HepG2 (cell line): ENCODE measurements at regions not wholly inside any gene's neighbourhood (a gene's known extent, or its start where the extent isn't known, plus 50 kb on each side); places are given as distances from the start of the nearest gene placed in this dataset.

Experiments used
- ATAC-seq: fragments of 200-7000 bp; cut with Tn5 transposase; 3 replicates; pipeline ENCODE4 v1.9.1; 2020; ENCODE audit warnings: mild to moderate bottlenecking, moderate library complexity
- BruUV-seq: library from RNA; stranded (reverse); fragments of 400-500 nt; replicated peaks from 2 replicates; lab custom pipeline; 2021; lab: Mats Ljungman, UMichigan
- CTCF ChIA-PET: fragments of 300-600 bp; formaldehyde crosslinking; extraction: SDS; loops from one replicate; lab custom pipeline; 2021; ENCODE audit warnings: low total read pairs, inconsistent platforms, low intra/inter-chr PET ratio; lab: Yijun Ruan, JAX
- POLR2A ChIA-PET: fragments of 350-600 bp; sonication (Branson Sonifier 250); formaldehyde crosslinking; loops from one replicate; lab custom pipeline; 2020; ENCODE audit warnings: antibody characterized with exemption, inconsistent platforms; lab: Yijun Ruan, JAX
- DNase-seq: peaks from one replicate; pipeline ENCODE4 v3.0.0-alpha.2; 2015; ENCODE audit warnings: low spot score
- FAIRE-seq: peaks from 3 replicates; lab custom pipeline; 2011; peaks lifted over from hg19 to GRCh38; lab: Jason Lieb, UNC
- H2AFZ ChIP-seq: one replicate; pipeline ENCODE4 v1.6.1; 2011; ENCODE audit warnings: low read length, inconsistent platforms
- H3K27ac ChIP-seq: fragments of 300-600 bp; 3 replicates; pipeline ENCODE4 v1.8.0; 2011; ENCODE audit warnings: mixed run types, mild to moderate bottlenecking, mixed read lengths, low read length, inconsistent platforms; ENCODE audit not compliant: insufficient read depth; ENCODE audit errors: extremely low read length
- H3K27me3 ChIP-seq, 2 experiments: fragments of 200-600 bp in 1 of 2; 2 replicates in 1 of 2; 3 replicates in 1 of 2; pipeline versions ENCODE4 v1.6.0 to v1.8.0; 2011; ENCODE audit warnings: low read length in 2 of 2, mild to moderate bottlenecking in 2 of 2, moderate library complexity in 2 of 2, inconsistent platforms in 1 of 2; ENCODE audit not compliant: insufficient read depth in 2 of 2, control insufficient read depth in 1 of 2
- H3K36me3 ChIP-seq, 2 experiments: fragments of 200-600 bp in 1 of 2; replicated peaks in 1 of 2; 2 replicates in 1 of 2; 3 replicates in 1 of 2; pipeline versions ENCODE4 v1.5.1 to v1.8.0; 2011; ENCODE audit warnings: low read length in 2 of 2, inconsistent platforms in 1 of 2; ENCODE audit not compliant: insufficient read depth in 2 of 2, control insufficient read depth in 1 of 2
- H3K4me1 ChIP-seq: 2 replicates; pipeline ENCODE4 v1.5.1; 2012; ENCODE audit warnings: low read length, inconsistent platforms; ENCODE audit not compliant: insufficient read depth
- H3K4me2 ChIP-seq: 2 replicates; pipeline ENCODE4 v1.6.0; 2011; ENCODE audit warnings: low read depth, low read length, inconsistent platforms
- H3K4me3 ChIP-seq, 3 experiments: fragments of 200-600 bp in 1 of 3; sonication (generic), shearing (Covaris generic) in 1 of 3; replicated peaks in 1 of 3; 2 replicates each; pipeline ENCODE4 v1.5.1; 2011 to 2016; ENCODE audit warnings: low read length in 3 of 3, inconsistent platforms in 2 of 3, low read depth in 2 of 3, mild to moderate bottlenecking in 2 of 3, control low read depth in 1 of 3, mixed read lengths in 1 of 3; ENCODE audit not compliant: insufficient read depth in 1 of 3
- H3K79me2 ChIP-seq: one replicate; pipeline ENCODE4 v1.6.1; 2011; ENCODE audit warnings: low read length, inconsistent platforms; ENCODE audit not compliant: insufficient read depth
- H3K9ac ChIP-seq: 2 replicates; pipeline ENCODE4 v1.6.0; 2011; ENCODE audit warnings: mild to moderate bottlenecking, low read depth, low read length, inconsistent platforms; ENCODE audit not compliant: insufficient read depth
- H3K9me3 ChIP-seq: 2 replicates; pipeline ENCODE4 v1.5.1; 2012; ENCODE audit warnings: mild to moderate bottlenecking, low read length
- H4K20me1 ChIP-seq: 2 replicates; pipeline ENCODE4 v1.6.0; 2011; ENCODE audit warnings: inconsistent platforms, mild to moderate bottlenecking, low read length, moderate library complexity; ENCODE audit not compliant: insufficient read depth
- ASH2L ChIP-seq: fragments of 300-600, 200-600 bp; sonication (generic); IDR thresholded peaks from 2 replicates; pipeline ENCODE4 v1.7.0; 2017; ENCODE audit warnings: low read depth, mild to moderate bottlenecking, moderate library complexity, mixed read lengths, low read length; ENCODE audit not compliant: insufficient read length
- ATF7 ChIP-seq, 2 experiments: fragments of 450-650 bp in 1 of 2; sonication (generic) in 1 of 2; formaldehyde crosslinking in 1 of 2; IDR thresholded peaks; 2 replicates each; pipeline versions ENCODE4 v1.4.0 to v1.6.1; 2016 to 2020; ENCODE audit warnings: antibody characterized with exemption in 1 of 2, mild to moderate bottlenecking in 1 of 2, missing genetic modification reagents in 1 of 2
- BORCS8-MEF2B ChIP-seq: sonication (generic); formaldehyde crosslinking; IDR thresholded peaks from 2 replicates; pipeline ENCODE4 v1.8.0; 2022; ENCODE audit warnings: mild to moderate bottlenecking, missing genetic modification reagents
- BRD4 ChIP-seq: sonication (generic); formaldehyde crosslinking; IDR thresholded peaks from 2 replicates; pipeline ENCODE4 v1.4.0; 2020; ENCODE audit warnings: missing genetic modification reagents
- CSRNP1 ChIP-seq: sonication (generic); formaldehyde crosslinking; IDR thresholded peaks from 2 replicates; pipeline ENCODE4 v1.8.1; 2023; ENCODE audit warnings: mild to moderate bottlenecking, missing genetic modification reagents
- GATA4 ChIP-seq: sonication (generic); IDR thresholded peaks from 2 replicates; pipeline ENCODE4 v1.6.1; 2016; ENCODE audit warnings: antibody characterized with exemption, low read depth, borderline replicate concordance
- GTF2F1 ChIP-seq: fragments of 150-350 bp; IDR thresholded peaks from 2 replicates; pipeline ENCODE4 v1.6.1; 2014; ENCODE audit warnings: low read length
- HOXA9 ChIP-seq: sonication (generic); formaldehyde crosslinking; IDR thresholded peaks from 2 replicates; pipeline ENCODE4 v1.8.1; 2022; ENCODE audit warnings: missing genetic modification reagents, mild to moderate bottlenecking, moderate library complexity, borderline replicate concordance
- POLR2AphosphoS5 ChIP-seq: IDR thresholded peaks from 2 replicates; pipeline ENCODE4 v1.6.1; 2012; ENCODE audit warnings: low read depth, low read length
- RBM22 ChIP-seq: fragments of 200-400 bp; formaldehyde crosslinking; optimal IDR thresholded peaks from 2 replicates; pipeline ENCODE3; 2017; ENCODE audit warnings: mild to moderate bottlenecking, low read length, moderate library complexity
- SP4 ChIP-seq: sonication (generic); formaldehyde crosslinking; IDR thresholded peaks from 2 replicates; pipeline ENCODE4 v1.8.1; 2023; ENCODE audit warnings: mild to moderate bottlenecking, missing genetic modification reagents
- SYNCRIP ChIP-seq: fragments of 200-400 bp; formaldehyde crosslinking; IDR thresholded peaks from 2 replicates; pipeline ENCODE4 v1.6.1; 2018; ENCODE audit warnings: mild to moderate bottlenecking, low read depth, low read length; ENCODE audit not compliant: insufficient read depth
- TCF12 ChIP-seq, 2 experiments: fragments of 450-650 bp in 1 of 2; sonication (generic) in 1 of 2; formaldehyde crosslinking in 1 of 2; IDR thresholded peaks; 2 replicates each; pipeline versions ENCODE4 v1.6.1 to v1.8.0; 2017 to 2022; ENCODE audit warnings: antibody characterized with exemption in 1 of 2, mild to moderate bottlenecking in 1 of 2, missing genetic modification reagents in 1 of 2, moderate library complexity in 1 of 2
- TFAP4 ChIP-seq: sonication (generic); IDR thresholded peaks from 2 replicates; pipeline ENCODE4 v1.6.1; 2016; ENCODE audit warnings: low read depth, borderline replicate concordance
- ZKSCAN1 ChIP-seq: fragments of 150-350 bp; IDR thresholded peaks from 2 replicates; pipeline ENCODE4 v1.6.1; 2014; ENCODE audit warnings: low read length
- ZMYM3 ChIP-seq: sonication (generic); formaldehyde crosslinking; IDR thresholded peaks from 2 replicates; pipeline ENCODE4 v1.5.1; 2020; ENCODE audit warnings: mild to moderate bottlenecking, missing genetic modification reagents
- ZNF101 ChIP-seq: sonication (generic); formaldehyde crosslinking; IDR thresholded peaks from 2 replicates; pipeline ENCODE4 v1.4.0; 2020; ENCODE audit warnings: mild to moderate bottlenecking, low read depth, missing genetic modification reagents, borderline replicate concordance
- ZNF20 ChIP-seq: sonication (generic); formaldehyde crosslinking; IDR thresholded peaks from 2 replicates; pipeline ENCODE4 v1.4.0; 2020; ENCODE audit warnings: mild to moderate bottlenecking, moderate library complexity, missing genetic modification reagents
- ZNF329 ChIP-seq: sonication (generic); formaldehyde crosslinking; IDR thresholded peaks from 2 replicates; pipeline ENCODE4 v1.9.0; 2021; ENCODE audit warnings: low read depth, mild to moderate bottlenecking, missing genetic modification reagents
- ZNF605 ChIP-seq: sonication (generic); formaldehyde crosslinking; IDR thresholded peaks from 2 replicates; pipeline ENCODE4 v1.8.0; 2022; ENCODE audit warnings: mild to moderate bottlenecking, missing genetic modification reagents
- ZNF777 ChIP-seq: sonication (generic); formaldehyde crosslinking; IDR thresholded peaks from 2 replicates; pipeline ENCODE4 v1.4.0; 2020; ENCODE audit warnings: missing genetic modification reagents
- ZNF878 ChIP-seq: sonication (generic); formaldehyde crosslinking; IDR thresholded peaks from 2 replicates; pipeline ENCODE4 v1.8.1; 2023; ENCODE audit warnings: mild to moderate bottlenecking, missing genetic modification reagents, moderate library complexity
- WGBS: methylation state at CpG from one replicate; pipeline ENCODE4 v1.1.6; 2017; ENCODE audit warnings: low lambda C conversion rate; 5-methylcytosine and 5-hydroxymethylcytosine counted together
- in situ Hi-C: cut with HindIII; loops from 2 replicates; pipeline ENCODE4 v1.10.0; 2017; ENCODE audit warnings: low pct_unique_long_range_greater_than_20kb; ENCODE audit not compliant: extremely low pct_ligation_motif_present
- intact Hi-C: fragments of 100-400 bp; cut with micrococcal nuclease; formaldehyde crosslinking; loops from one replicate; pipeline ENCODE4 v1.10.0; 2022; ENCODE audit not compliant: unreplicated experiment

- no peak for TF ChIP-seq ATF7 (IDR thresholded peaks at IDR 0.05)
- TF ChIP-seq ATF7 (CRISPR knock-in tag; IDR thresholded peaks at IDR 0.05), result no peak
- TF ChIP-seq GATA4, result no peak
- no peak for TF ChIP-seq HOXA9
These were observed 257.3 kb upstream of the EDNRA start (continued) for GRCh38 chr4:147223576-147223975.

GRCh38 chr4:147236806-147237205 lies 244.1 kb upstream of the EDNRA start:
- intact Hi-C loops, result no loop called here
- Histone ChIP-seq H3K4me3 (no peak overlapping the region), H3K9me3 (no peaks in the 10 kb centered on the region), H3K4me2 (no peak overlapping the region), H4K20me1 (no peaks in the 10 kb centered on the region), H3K9ac (no peak overlapping the region), H3K27me3 (no peaks in the 10 kb centered on the region), H3K4me1 (no peaks in the 10 kb centered on the region), H3K27ac (no peak overlapping the region), H3K79me2 (no peaks in the 10 kb centered on the region), H2AFZ (no peak overlapping the region), H3K36me3 (no peaks in the 10 kb centered on the region)
- no peak for DNase-seq
- no TSS peak for BruUV-seq
- CTCF ChIA-PET, result no interaction called here
- no peak for FAIRE-seq
- WGBS, result 0% methylated on average over 3 of the region's 3 CpGs
- POLR2A ChIA-PET, result no interaction called here
- in situ Hi-C loops, result no loop called here
- no peak for ATAC-seq
- TF ChIP-seq TFAP4 (no peak), ASH2L (no peak), TCF12 (IDR thresholded peaks at IDR 0.05) (no peak), TCF12 (CRISPR knock-in tag; IDR thresholded peaks at IDR 0.05) (no peak), ZNF101 (no peak), CSRNP1 (CRISPR knock-in tag) (no peak), ZNF329 (no peak), SP4 (CRISPR knock-in tag) (no peak), ZKSCAN1 (no peak), POLR2AphosphoS5 (no peak), ZNF605 (no peak), GTF2F1 (no peak), ZMYM3 (no peak), ZNF878 (CRISPR knock-in tag) (no peak), BORCS8-MEF2B (CRISPR knock-in tag) (no peak), RBM22 (no peak), ZNF777 (CRISPR knock-in tag) (no peak), ZNF20 (CRISPR knock-in tag) (no peak), SYNCRIP (no peak), BRD4 (no peak)
